Astrocyte (in vitro differentiated cells and primary cell): ENCODE measurements at regions not wholly inside any gene's neighbourhood (a gene's known extent, or its start where the extent isn't known, plus 50 kb on each side); places are given as distances from the start of the nearest gene placed in this dataset.

Experiments used
- DNase-seq: peaks from one replicate; pipeline ENCODE4 v3.0.0-alpha.2; 2010; ENCODE audit warnings: low read depth
- FAIRE-seq: peaks from 2 replicates; lab custom pipeline; 2011; peaks lifted over from hg19 to GRCh38; lab: Jason Lieb, UNC
- H2AFZ ChIP-seq: 2 replicates; pipeline ENCODE4 v1.6.0; 2012; ENCODE audit warnings: low read depth, low read length, inconsistent platforms
- H3K27ac ChIP-seq: 2 replicates; pipeline ENCODE4 v1.5.1; 2011; ENCODE audit warnings: low read depth, low read length, inconsistent platforms
- H3K27me3 ChIP-seq: 2 replicates; pipeline ENCODE4 v1.6.0; 2011; ENCODE audit warnings: low read length, inconsistent platforms; ENCODE audit not compliant: insufficient read depth
- H3K36me3 ChIP-seq: 2 replicates; pipeline ENCODE4 v1.5.1; 2011; ENCODE audit warnings: low read length, inconsistent platforms; ENCODE audit not compliant: insufficient read depth
- H3K4me1 ChIP-seq: 2 replicates; pipeline ENCODE4 v1.5.1; 2011; ENCODE audit warnings: low read length, inconsistent platforms; ENCODE audit not compliant: insufficient read depth
- H3K4me2 ChIP-seq: 2 replicates; pipeline ENCODE4 v1.6.0; 2012; ENCODE audit warnings: low read length, inconsistent platforms
- H3K4me3 ChIP-seq: 2 replicates; pipeline ENCODE4 v1.5.1; 2011; ENCODE audit warnings: low read depth, mild to moderate bottlenecking, low read length, inconsistent platforms; ENCODE audit not compliant: insufficient read depth
- H3K79me2 ChIP-seq: 2 replicates; pipeline ENCODE4 v1.6.0; 2012; ENCODE audit warnings: mild to moderate bottlenecking, low read length, inconsistent platforms; ENCODE audit not compliant: insufficient read depth
- H3K9ac ChIP-seq: 2 replicates; pipeline ENCODE4 v1.6.0; 2012; ENCODE audit warnings: mild to moderate bottlenecking, low read length, inconsistent platforms
- H3K9me3 ChIP-seq: 2 replicates; pipeline ENCODE4 v1.5.1; 2012; ENCODE audit warnings: low read depth, mild to moderate bottlenecking, low read length, inconsistent platforms; ENCODE audit not compliant: insufficient read depth
- H4K20me1 ChIP-seq: 2 replicates; pipeline ENCODE4 v1.6.0; 2012; ENCODE audit warnings: low read length, inconsistent platforms; ENCODE audit not compliant: insufficient read depth
- H3K27ac Mint-ChIP-seq: one replicate; pipeline ENCODE4 v1.8.0; 2021; ENCODE audit warnings: mild to moderate bottlenecking, mixed read lengths; ENCODE audit not compliant: unreplicated experiment
- H3K27me3 Mint-ChIP-seq: one replicate; pipeline ENCODE4 v1.8.0; 2021; ENCODE audit warnings: low read depth, mixed read lengths; ENCODE audit not compliant: unreplicated experiment
- H3K36me3 Mint-ChIP-seq: one replicate; pipeline ENCODE4 v1.8.0; 2021; ENCODE audit warnings: low read depth, mixed read lengths; ENCODE audit not compliant: unreplicated experiment
- H3K4me1 Mint-ChIP-seq: one replicate; pipeline ENCODE4 v1.8.0; 2021; ENCODE audit warnings: low read depth, mixed read lengths; ENCODE audit not compliant: unreplicated experiment
- H3K4me3 Mint-ChIP-seq: one replicate; pipeline ENCODE4 v1.8.0; 2021; ENCODE audit warnings: mild to moderate bottlenecking, moderate library complexity, mixed read lengths; ENCODE audit not compliant: unreplicated experiment
- H3K9me3 Mint-ChIP-seq: one replicate; pipeline ENCODE4 v1.8.0; 2021; ENCODE audit warnings: mild to moderate bottlenecking, mixed read lengths; ENCODE audit not compliant: unreplicated experiment
- EZH2 ChIP-seq: IDR thresholded peaks from 2 replicates; pipeline ENCODE4 v1.6.1; 2012; ENCODE audit warnings: mild to moderate bottlenecking, low read length, inconsistent platforms; ENCODE audit not compliant: insufficient read depth
- TF ChIP-seq, protein P1 (sequence below): IDR thresholded peaks from 2 replicates; pipeline ENCODE4 v1.5.1; 2011; ENCODE audit warnings: low read depth, mild to moderate bottlenecking, inconsistent platforms, low read length, moderate library complexity; ENCODE audit not compliant: insufficient read depth

DNA sequence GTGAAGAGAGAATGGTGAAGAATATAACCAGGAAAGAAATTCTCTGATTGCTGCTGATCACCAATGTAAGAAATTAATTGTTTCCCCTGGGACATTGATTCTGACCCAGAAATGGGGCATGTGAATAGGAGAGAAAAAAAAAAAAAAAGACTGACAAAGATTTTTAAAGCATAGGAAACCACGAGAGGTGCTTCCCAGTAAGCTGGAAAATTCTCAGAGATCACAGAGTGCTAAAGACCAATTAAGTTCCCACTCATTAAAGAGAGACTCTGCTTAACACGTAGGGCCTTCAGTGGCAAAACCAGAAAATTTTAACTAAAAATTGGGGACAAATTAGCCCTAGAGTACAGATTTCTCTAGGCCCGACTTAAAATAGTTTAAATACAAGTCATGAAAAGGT lies 604.4 kb downstream of the ARAP2 start:
- H3K9me3 Mint-ChIP-seq, result peaks cover 1% of the 10 kb centered on the region
- Histone ChIP-seq H4K20me1 (no peaks in the 10 kb centered on the region), H3K36me3 (no peaks in the 10 kb centered on the region), H3K9ac (no peak overlapping the region), H3K4me2 (no peak overlapping the region), H3K9me3 (no peaks in the 10 kb centered on the region), H3K79me2 (no peaks in the 10 kb centered on the region), H3K27ac (no peak overlapping the region), H3K27me3 (no peaks in the 10 kb centered on the region), H3K4me1 (no peaks in the 10 kb centered on the region), H2AFZ (no peak overlapping the region), H3K4me3 (no peak overlapping the region)
- no peak overlapping the region for H3K4me3 Mint-ChIP-seq
- no peaks in the 10 kb centered on the region for H3K27me3 Mint-ChIP-seq
- TF ChIP-seq, protein P1, sequence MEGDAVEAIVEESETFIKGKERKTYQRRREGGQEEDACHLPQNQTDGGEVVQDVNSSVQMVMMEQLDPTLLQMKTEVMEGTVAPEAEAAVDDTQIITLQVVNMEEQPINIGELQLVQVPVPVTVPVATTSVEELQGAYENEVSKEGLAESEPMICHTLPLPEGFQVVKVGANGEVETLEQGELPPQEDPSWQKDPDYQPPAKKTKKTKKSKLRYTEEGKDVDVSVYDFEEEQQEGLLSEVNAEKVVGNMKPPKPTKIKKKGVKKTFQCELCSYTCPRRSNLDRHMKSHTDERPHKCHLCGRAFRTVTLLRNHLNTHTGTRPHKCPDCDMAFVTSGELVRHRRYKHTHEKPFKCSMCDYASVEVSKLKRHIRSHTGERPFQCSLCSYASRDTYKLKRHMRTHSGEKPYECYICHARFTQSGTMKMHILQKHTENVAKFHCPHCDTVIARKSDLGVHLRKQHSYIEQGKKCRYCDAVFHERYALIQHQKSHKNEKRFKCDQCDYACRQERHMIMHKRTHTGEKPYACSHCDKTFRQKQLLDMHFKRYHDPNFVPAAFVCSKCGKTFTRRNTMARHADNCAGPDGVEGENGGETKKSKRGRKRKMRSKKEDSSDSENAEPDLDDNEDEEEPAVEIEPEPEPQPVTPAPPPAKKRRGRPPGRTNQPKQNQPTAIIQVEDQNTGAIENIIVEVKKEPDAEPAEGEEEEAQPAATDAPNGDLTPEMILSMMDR, result no peak
- TF ChIP-seq EZH2, result no peak
- H3K36me3 Mint-ChIP-seq, result no peaks in the 10 kb centered on the region
- FAIRE-seq (no peak), DNase-seq (no peak)
- H3K4me1 Mint-ChIP-seq, result no peaks in the 10 kb centered on the region
- H3K27ac Mint-ChIP-seq, result no peak overlapping the region

DNA sequence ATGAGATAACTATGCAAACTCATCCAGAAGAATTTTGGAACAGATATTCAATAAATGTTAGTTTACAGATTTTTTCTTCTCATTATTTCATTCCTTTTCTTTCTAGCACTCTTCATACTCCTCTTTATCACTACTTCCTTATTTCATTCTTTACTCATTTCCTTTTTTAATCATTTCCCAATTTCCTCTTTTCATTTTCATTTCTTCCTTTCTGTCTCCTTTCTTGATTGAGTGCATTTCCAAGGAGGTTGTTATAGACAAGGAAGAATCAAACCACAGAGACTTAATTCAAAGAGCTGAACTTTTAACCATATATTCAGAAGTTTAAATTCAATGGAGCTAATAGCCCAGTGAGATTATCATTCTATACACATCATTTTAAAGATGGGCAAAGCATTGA lies 600.7 kb downstream of the ARAP2 start:
- H3K36me3 ChIP-seq, result no peaks in the 10 kb centered on the region
- H3K4me1 ChIP-seq, result no peaks in the 10 kb centered on the region
- TF ChIP-seq EZH2, result no peak
- TF ChIP-seq, protein P1, result no peak
- no peaks in the 10 kb centered on the region for H3K36me3 Mint-ChIP-seq
- H3K9me3 Mint-ChIP-seq, result peaks cover 1% of the 10 kb centered on the region
- no peak overlapping the region for H3K4me2 ChIP-seq
- H2AFZ ChIP-seq, result no peak overlapping the region
- no peak overlapping the region for H3K4me3 Mint-ChIP-seq
- H3K9ac ChIP-seq, result no peak overlapping the region
- H3K4me1 Mint-ChIP-seq, result no peaks in the 10 kb centered on the region
- no peaks in the 10 kb centered on the region for H3K79me2 ChIP-seq
- H3K27me3 Mint-ChIP-seq, result no peaks in the 10 kb centered on the region
- no peaks in the 10 kb centered on the region for H4K20me1 ChIP-seq
- DNase-seq (no peak), FAIRE-seq (no peak)
- H3K9me3 ChIP-seq, result no peaks in the 10 kb centered on the region
- H3K27ac Mint-ChIP-seq, result no peak overlapping the region
- H3K27ac ChIP-seq, result no peak overlapping the region
- H3K27me3 ChIP-seq, result no peaks in the 10 kb centered on the region
- no peak overlapping the region for H3K4me3 ChIP-seq

DNA sequence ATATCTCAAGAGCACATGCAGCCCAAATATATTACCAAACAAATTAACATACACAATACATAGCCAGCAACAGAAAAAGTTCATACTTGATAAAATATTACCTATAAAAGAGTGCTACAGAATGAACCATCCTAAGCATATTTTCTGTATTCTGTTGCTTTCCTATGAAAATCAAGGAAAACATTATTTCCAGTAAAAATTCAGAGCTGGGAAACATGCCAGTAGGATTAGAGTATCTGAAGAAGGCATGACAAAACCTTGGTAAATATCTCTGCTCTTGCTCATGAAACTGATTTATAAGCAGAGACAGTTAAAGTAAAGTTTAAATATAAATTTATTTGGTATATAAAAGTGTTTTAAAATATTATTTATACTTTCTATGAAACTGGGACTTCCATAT lies 599.7 kb downstream of the ARAP2 start:
- no peaks in the 10 kb centered on the region for H3K27me3 Mint-ChIP-seq
- H2AFZ ChIP-seq, result no peak overlapping the region
- no peak for FAIRE-seq
- no peak for DNase-seq
- no peaks in the 10 kb centered on the region for H4K20me1 ChIP-seq
- H3K36me3 Mint-ChIP-seq, result no peaks in the 10 kb centered on the region
- H3K4me1 Mint-ChIP-seq, result no peaks in the 10 kb centered on the region
- TF ChIP-seq EZH2, result no peak
- TF ChIP-seq, protein P1, result no peak
- no peak overlapping the region for H3K9ac ChIP-seq
- no peaks in the 10 kb centered on the region for H3K27me3 ChIP-seq
- H3K9me3 ChIP-seq, result no peaks in the 10 kb centered on the region
- no peaks in the 10 kb centered on the region for H3K79me2 ChIP-seq
- no peaks in the 10 kb centered on the region for H3K36me3 ChIP-seq
- H3K4me2 ChIP-seq, result no peak overlapping the region
- no peak overlapping the region for H3K27ac ChIP-seq
- H3K27ac Mint-ChIP-seq, result no peak overlapping the region
- H3K4me1 ChIP-seq, result no peaks in the 10 kb centered on the region
- peaks cover 1% of the 10 kb centered on the region for H3K9me3 Mint-ChIP-seq
- H3K4me3 ChIP-seq, result no peak overlapping the region
- no peak overlapping the region for H3K4me3 Mint-ChIP-seq
